ENCODE measurements at regions not wholly inside any gene's neighbourhood (a gene's known extent, or its start where the extent isn't known, plus 50 kb on each side); places are given as distances from the start of the nearest gene placed in this dataset.
"Not testable (repeated sequence)": the region's sequence is repeated elsewhere in the genome, so short reads cannot be mapped to it uniquely, and the experiment has no call there.

- DNase-seq, result no peak
These were observed 57.9 kb downstream of the DNAJB9 start for GRCh38 chr7:108627476-108628051.

GRCh38 chr7:108628678-108629077, 59.0 kb downstream of the DNAJB9 start:
- DNase-seq, result no peak

GRCh38 chr7:108629651-108630400, 60.2 kb downstream of the DNAJB9 start:
- no peak for DNase-seq

GRCh38 chr7:108634036-108634435, 64.4 kb downstream of the DNAJB9 start:
- DNase-seq, result no peak

DNA sequence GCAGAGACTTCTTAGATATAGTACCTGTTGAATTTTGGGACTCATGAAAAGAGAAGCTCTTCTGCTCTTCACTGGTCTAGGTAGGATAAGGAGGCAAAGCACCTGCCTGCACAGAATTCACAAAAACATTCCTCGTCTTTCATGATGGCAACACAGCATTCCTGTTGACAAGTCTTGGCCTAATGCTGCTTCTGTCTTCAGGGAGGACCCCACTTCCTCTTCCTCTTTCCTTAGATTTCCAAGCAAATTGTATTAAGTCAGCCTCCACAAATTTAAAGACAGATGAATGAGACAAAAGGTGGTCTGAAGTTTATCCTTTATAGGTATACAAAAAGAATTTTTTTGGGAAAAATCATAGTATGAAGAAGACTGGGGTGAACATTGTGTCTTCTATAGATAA, 64.9 kb downstream of the DNAJB9 start:
- no peak for DNase-seq

DNA sequence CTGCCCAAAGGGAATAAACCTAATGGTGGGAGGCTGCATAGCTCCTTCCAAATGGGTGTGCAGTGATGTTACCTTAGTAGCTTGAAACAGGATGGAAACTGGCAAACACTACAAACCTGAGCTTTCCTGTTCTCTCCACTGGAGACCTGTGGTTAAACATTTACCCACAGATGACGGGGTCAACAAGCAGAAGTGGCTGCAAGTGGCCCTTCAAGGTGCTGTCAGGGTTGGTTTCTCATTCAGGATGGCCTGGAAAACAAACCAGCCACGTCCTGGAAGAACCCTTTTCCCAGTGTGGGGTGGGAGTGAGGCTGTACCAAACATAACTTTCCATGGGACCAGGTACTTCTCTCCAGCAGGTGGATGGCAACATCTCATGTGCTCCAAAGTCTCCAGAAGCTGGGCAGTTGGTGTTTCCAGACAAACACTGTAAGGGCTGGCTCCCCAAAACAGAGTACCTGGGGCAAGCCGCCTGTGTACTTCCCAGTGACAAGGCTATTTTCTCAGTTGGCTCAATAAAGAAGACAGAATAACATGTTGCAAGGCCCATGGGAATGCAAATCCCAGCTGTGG, 67.5 kb downstream of the DNAJB9 start:
- no peak for DNase-seq

DNA sequence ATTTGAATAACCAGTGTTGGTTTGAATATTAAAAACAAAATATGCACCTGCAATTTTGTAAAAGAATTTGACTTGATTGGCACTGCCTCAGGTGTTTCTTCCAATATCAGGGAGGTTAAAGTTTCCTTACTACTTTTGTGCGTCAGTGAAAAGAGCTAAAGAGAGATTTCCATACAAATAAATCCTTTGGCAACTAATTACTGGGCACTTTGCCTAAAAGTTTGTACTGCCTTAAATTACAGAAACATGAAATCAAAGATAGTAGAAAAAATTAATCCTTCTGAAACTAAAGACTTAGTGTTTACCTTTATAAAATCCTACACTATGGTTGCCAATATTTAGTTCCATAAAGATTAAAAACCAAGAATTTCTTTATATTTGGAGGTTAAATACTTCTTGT, 72.5 kb downstream of the DNAJB9 start:
- no peak for DNase-seq

GRCh38 chr7:108643136-108643535, 73.5 kb downstream of the DNAJB9 start:
- DNase-seq, result no peak

DNA sequence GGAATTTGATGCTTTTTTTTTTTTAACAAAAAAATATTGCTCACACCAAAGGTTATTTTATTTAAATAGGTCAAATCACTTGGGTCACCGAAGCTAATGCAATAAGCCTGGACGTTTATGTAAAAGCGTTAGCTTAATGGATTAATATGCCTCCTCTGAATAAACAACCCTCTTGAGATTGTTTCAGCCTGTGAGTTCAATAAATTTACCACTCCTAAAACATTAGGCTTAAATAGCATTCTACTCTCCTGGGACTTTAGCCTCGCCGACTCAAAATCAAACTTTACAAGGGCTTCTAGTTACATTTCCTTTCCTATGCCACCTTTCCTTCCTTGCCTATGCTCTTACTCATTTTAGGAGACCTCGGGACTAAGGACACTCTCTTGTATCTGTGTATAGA, 79.3 kb downstream of the DNAJB9 start:
- no peak for DNase-seq

DNA sequence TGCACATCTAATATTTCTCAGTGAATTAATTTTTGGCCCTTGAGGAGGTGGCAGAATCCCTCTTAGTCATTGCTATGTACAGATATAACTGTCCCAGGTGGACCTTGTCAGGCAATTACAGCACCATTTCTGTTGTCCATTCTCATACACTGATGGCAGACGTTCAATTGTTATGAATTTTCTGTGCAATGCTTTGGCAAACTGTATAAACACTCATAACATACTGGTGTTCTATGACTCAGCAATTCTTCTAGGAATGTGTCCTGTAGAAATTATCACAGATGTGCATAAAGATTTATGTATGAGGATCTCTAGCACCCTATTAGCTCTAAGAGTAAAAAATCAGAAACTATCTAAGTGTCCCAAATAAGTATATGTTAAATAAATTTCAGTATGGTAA, 80.8 kb downstream of the DNAJB9 start:
- no peak for DNase-seq

GRCh38 chr7:108652886-108653285, 83.2 kb downstream of the DNAJB9 start:
- DNase-seq, result no peak

- DNase-seq, result no peak
These were observed 83.9 kb downstream of the DNAJB9 start for GRCh38 chr7:108653526-108653925.

GRCh38 chr7:108657140-108657726, 87.6 kb downstream of the DNAJB9 start:
- DNase-seq, result not testable (repeated sequence)

DNA sequence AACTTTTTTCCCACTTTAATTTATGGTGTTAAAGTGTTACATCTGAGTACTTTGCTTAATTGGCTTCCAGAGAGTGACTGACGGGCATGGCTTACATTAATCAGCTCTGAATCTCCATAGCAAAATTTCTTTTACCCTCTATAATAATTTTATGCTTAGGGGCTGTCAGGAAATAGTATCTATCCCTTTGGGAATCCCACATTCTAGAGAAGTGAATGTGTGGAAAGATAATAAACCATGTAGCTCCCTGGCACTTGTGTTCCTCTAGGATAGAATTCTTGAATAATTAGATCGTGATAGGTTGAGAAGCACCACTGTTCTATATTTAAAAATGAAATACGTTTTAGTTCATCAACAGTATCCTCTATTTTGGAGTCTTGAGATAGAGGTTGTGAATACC, 89.6 kb downstream of the DNAJB9 start:
- no peak for DNase-seq

DNA sequence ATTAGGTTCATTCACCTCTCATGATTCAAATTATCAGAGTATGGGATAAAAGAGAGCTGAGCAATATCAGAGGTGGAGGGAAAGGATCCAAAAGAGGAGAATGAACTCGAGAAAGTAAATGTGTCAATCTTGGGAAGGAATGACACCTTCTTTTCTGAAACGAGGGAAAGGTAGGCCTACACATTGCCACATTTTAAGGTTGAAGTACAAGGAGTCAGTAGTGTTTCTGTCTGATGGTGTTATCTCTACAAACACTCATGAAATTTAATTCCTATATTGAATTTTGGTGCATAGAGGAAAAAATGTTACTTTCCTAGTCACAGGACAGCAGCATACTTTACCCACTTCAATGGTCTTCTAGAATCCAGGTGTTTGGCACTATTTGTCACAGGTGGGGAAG, 90.2 kb downstream of the DNAJB9 start:
- no peak for DNase-seq

GRCh38 chr7:108660465-108660864, 90.8 kb downstream of the DNAJB9 start:
- DNase-seq, result no peak

DNA sequence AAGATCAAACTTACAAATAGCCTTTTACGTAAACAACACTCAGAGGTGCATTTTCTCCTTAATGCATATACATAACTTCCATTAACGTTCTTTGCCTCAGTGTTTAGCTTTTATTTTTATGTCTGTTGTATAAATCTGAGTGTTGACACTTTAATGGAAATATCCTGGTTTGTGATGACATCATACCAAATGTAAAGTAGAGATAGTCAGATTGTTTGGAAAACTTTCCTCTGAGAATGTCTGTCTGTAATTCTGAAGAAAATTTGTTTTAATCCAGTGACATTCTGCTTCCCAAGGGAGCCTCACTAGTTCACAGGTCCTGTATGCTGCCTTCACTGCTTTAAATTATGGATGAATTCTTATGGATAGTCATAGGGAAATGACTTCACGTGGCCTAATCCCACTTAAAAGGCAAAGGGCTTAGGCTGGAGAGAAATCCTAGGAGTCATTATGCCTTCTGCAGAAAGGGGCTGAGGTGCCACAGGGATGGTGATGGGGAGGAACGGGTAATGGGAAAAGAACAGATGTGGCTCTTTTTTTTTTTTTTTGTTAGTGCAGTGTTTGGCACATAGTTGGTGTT, 93.2 kb downstream of the DNAJB9 start:
- DNase-seq, result no peak

DNA sequence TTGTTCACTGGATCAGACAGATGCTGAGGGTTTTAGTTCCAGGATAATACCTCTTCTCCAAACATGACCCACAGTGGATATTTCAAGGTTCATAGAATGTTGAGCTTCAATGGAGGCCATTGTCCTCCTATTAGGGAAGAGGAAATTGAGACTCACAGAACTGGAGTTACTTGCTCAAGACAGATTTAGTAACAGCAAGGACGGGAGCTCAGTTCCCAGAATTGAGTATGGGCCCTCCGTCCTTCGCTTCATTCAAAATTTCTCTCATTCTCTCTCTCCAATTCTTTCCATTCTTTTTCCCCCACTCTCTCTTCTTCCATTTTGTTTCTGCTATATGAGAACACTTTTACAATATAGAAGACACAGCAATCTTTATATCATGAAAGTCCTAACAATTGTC, 94.0 kb downstream of the DNAJB9 start:
- DNase-seq, result no peak

DNA sequence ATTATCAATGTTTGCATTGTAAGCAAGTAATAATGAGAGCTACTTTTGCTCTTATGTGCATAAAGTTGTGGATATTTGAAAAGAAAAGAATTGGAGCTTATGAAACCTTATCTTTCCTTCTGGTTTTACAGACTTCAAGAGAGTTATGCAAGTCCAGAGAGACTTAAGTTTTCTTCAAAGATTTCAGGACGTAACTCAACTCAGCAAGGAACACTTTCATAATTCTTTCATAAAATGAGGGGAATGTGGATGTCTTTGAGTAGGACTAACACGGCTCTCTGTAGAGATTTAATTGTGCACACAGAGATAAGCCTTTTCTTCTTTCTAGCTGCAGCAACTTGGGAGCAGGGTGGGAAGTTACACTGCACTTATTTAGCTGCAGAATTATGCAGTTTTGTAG, 97.5 kb downstream of the DNAJB9 start:
- DNase-seq, result no peak

- no peak for DNase-seq
These were observed 100.3 kb downstream of the DNAJB9 start for GRCh38 chr7:108669958-108670357.

DNA sequence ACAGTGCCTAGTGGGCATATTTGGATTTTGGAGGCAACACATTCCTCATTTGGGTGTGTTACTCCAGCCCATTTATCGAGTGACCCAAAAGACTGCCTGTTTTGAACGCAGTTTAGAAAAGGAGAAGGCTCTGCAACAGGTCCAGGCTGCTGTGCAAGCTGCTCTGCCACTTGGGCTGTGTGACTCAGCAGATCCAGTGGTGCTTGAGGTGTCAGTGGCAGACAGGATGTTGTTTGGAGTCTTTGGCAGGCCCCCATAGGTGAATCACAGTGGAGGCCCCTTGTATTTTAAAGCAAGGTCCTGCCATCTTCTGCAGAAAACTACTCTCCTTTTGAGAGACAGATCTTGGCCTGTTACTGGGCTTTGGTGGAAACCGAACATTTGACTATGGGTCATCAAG, 104.0 kb downstream of the DNAJB9 start:
- DNase-seq, result not testable (repeated sequence)

GRCh38 chr7:108684629-108685028, 115.0 kb downstream of the DNAJB9 start:
- no peak for DNase-seq

GRCh38 chr7:108686494-108686893, 116.8 kb downstream of the DNAJB9 start:
- no peak for DNase-seq

DNA sequence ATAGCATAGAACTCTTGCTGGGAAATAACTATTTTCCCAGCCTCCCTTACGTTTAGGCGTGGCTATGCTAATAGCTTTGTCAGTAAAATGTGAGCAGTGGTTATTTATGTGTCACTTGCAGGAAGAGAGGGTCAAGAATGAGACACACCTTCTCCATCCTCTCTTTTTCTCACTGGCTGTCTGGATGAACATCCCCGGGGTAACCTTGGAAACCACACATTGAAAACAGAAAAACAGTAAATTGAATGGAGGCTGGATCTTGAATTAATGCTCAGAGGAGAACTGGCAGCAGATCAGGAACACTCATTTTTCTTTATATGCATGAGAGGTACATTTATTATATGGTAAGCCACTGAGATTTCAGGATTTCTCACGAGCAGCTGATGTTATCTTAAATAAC, 127.6 kb downstream of the DNAJB9 start:
- DNase-seq, result no peak
